ENCODE measurements at regions not wholly inside any gene's neighbourhood (a gene's known extent, or its start where the extent isn't known, plus 50 kb on each side); places are given as distances from the start of the nearest gene placed in this dataset.
"Not testable (repeated sequence)": the region's sequence is repeated elsewhere in the genome, so short reads cannot be mapped to it uniquely, and the experiment has no call there.

- DNase-seq (ENCODE audit: low read depth), result no peak
Measured at GRCh38 chr9:83138422-83139135, 75.6 kb upstream of the RASEF start.

GRCh38 chr9:83133316-83133715 lies 70.4 kb upstream of the RASEF start:
- DNase-seq (ENCODE audit: low read depth), result no peak

- no peak for DNase-seq (ENCODE audit: low read depth)
Measured at GRCh38 chr9:83132768-83133167, 69.8 kb upstream of the RASEF start.

DNA sequence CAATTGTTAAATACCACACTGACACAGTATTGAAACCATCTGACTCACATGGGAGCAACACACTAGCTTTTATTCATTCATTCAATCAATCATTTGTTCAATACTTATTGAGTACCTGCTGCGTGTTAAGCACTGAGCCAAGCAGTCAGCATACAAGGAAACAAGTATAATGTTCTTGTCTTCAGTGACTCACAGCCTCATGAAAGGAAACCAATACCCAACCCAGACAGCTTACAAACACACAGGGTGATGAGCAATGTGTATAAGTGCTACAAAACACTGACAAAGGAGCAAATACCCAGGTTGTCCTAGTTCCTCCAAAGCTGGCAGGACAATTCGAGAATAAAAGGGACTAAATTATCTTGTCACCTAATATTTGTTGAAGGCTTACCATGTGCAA lies 67.6 kb upstream of the RASEF start:
- DNase-seq (ENCODE audit: low read depth), result no peak

- DNase-seq (ENCODE audit: low read depth), result no peak
Measured at GRCh38 chr9:83125671-83126070, 62.7 kb upstream of the RASEF start.

DNA sequence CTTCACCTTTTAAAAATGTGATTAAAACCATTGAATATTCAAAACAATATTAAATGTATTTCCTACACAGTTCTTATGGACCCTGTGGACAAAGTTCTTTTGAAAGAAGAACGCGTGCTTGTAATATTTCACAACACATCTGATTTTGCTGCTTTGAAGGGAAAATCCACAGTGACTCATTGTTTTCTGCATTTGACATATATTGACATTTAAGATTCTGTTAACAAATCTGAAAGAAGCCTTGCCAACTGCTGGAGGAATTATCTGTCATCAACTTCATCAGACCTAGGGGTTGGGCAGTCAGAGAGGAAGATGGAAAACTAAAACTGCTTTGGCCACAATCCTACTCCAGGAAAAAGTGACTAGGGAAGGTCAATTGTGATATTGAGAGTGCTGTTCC lies 56.9 kb upstream of the RASEF start:
- DNase-seq (ENCODE audit: low read depth), result no peak

DNA sequence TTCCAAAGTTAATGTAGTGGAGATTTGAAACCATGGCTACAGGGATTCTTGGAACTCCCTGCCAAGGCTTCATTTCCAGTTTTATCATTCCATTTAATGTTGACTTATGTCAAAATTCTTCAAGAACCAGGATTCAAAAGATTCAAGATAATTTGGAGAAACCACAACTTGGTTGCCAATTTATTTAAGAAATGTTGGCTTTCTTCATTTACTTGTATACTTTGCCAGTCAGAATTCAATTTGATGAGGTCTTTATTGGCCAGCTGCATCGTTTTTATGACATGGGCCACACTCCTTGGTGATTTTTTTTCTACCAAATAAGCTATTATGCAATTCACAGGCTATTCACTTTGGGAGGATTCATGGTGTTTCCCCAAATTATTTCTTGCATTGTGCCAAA lies 53.1 kb upstream of the RASEF start:
- DNase-seq (ENCODE audit: low read depth), result no peak

- DNase-seq (ENCODE audit: low read depth), result not testable (repeated sequence)
Measured at GRCh38 chr9:83113445-83113844, 50.5 kb upstream of the RASEF start.

Data from amniotic epithelial cell (primary cell).